HG02840 (cell line): ENCODE measurements at regions not wholly inside any gene's neighbourhood (a gene's known extent, or its start where the extent isn't known, plus 50 kb on each side); places are given as distances from the start of the nearest gene placed in this dataset.

Experiments used
- ATAC-seq: cut with Tn5 transposase; IDR thresholded peaks from one replicate; pipeline ENCODE4 v1.9.1; 2021; ENCODE audit warnings: mild to moderate bottlenecking, moderate library complexity, moderate number of reproducible peaks; ENCODE audit not compliant: unreplicated experiment, low FRiP score

DNA sequence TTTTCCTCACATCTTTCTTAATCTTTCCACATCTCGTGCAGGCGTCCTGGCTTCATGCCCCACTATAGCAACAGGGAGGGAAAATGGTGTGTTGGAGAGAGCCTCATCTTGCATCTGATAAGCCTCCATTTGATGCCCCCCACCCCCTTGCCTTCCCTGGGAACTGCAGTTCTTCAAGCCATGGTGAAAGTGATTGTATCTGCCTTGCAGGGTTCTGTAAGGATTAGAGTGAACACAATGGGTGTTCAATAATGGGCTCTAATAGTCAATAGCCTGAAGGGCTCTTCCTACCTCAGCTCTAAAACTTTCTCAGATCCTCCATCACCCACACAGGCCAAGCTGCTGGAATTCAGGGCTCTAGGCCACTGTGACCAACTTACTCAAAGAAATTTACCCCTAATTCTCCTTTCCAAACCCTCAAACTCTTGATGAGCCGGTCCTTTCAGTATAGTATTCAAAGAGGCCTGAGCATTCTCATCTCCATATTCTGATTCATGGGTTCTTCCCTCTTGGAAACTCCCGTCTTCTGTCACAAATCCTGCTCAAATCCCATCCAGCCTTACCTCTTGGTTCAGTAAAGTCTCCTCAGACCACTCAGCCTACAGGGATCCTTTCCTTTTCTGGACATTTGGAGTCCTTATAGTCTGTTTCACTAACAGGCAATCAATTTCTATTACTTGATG, 128.3 kb upstream of the TRIM2 start:
- ATAC-seq, result no peak

- no peak for ATAC-seq
Observed at GRCh38 chr4:153076861-153077260, 127.4 kb upstream of the TRIM2 start.

GRCh38 chr4:153079857-153080391, 124.3 kb upstream of the TRIM2 start:
- no peak for ATAC-seq

GRCh38 chr4:153081006-153081580, 123.2 kb upstream of the TRIM2 start:
- no peak for ATAC-seq

DNA sequence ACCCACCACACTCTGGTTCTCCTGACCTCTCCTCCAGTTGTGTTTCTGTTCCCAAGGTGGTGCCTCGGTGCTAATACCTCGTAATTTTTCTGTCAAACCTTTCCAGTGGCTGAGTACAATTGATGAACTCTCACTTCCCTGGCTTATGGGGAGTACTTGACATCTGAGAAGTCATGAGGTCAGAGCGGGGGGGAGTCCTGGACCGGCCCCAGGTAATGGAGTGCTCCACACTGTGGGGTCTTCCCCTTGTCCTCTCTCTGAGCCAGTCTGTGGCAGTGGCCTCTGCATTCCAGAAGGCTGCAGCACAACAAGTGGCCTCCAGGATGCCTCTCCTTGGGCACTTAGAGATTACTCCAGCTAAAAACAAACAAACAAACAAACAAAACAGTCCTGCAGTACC, 122.5 kb upstream of the TRIM2 start:
- no peak for ATAC-seq

DNA sequence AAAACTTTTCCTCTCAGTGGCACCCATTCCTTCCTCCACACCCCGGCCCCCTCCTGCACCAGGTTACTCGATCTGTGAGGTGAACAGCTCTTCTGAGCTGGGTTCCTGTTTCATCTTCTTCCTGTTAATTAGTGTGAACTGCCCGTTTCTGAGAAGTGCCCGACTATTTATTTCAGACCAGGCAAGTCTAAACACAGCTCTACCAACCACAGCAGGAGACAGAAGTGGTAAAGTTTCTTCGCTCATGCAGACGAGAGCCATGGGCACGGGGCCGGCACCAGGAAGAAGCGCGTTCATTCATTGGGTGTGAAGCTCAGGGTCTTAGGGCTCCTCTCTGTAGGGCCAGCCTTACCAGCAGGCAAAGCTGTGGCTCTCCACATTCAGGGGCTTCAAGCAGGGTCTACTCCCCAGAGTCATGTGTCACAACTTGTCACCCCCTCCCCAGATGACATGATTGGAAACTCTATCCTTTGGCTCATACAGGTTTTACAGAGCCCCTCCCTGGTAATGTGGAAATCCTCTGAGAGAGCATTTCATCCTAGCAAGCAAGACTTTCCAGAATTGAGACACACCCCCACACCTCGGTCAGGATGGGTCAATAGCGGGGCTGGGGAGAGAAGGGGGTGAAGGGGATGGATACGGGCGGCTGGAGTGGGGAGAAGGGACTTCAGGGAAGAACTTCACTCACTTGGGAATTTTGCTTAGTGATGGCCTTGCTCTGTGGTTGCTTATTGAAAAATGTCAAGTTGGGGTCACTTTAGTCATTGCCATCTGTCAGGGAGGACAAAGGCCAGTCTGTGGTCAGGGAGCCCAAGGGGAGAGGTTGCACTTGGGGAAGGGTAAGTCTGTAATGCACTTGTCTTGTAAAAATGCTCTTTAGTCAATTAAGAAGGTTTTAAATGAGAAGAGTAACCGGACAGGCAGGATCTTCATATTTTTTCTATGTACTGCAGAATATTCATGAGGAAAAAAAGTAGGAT, 121.6 kb upstream of the TRIM2 start:
- ATAC-seq, result no peak

- peak; percentile 66 for ATAC-seq
Observed at GRCh38 chr4:153083447-153083947, 120.7 kb upstream of the TRIM2 start.

DNA sequence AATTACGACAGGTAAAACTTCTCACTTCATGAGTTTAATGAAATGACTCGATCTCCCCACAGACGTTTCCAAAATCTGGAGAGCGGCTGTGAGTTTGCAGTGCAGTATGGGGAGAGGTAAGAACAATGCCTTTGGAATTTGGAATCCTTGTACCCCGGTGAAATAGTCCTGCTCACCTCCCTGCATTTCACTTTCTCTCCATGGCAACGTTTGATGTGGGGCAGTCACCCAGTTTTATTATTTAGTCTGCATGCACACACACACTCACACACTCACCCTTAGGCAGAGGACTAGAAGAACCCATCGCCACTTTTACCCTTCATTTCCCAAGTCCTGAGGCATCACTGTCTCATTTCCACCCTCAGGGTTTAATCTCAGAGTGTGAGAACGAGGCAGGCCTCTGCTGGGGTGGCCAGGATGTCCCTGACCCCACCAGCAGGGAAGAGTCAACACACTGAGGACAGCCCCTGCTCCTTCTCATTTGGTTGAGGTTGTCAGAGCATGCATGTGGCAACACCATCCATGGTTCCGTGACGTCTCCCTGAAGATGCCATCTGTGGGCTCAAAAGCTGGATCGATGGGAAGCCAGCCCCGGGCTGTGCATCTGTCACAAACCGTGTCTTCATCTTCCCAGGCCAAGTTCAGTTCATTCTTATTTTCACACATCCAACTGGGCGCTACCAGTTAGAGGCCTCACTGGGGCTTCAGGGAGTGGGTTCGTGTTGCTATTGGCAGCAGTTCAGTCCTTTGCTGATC, 119.8 kb upstream of the TRIM2 start:
- ATAC-seq, result no peak

DNA sequence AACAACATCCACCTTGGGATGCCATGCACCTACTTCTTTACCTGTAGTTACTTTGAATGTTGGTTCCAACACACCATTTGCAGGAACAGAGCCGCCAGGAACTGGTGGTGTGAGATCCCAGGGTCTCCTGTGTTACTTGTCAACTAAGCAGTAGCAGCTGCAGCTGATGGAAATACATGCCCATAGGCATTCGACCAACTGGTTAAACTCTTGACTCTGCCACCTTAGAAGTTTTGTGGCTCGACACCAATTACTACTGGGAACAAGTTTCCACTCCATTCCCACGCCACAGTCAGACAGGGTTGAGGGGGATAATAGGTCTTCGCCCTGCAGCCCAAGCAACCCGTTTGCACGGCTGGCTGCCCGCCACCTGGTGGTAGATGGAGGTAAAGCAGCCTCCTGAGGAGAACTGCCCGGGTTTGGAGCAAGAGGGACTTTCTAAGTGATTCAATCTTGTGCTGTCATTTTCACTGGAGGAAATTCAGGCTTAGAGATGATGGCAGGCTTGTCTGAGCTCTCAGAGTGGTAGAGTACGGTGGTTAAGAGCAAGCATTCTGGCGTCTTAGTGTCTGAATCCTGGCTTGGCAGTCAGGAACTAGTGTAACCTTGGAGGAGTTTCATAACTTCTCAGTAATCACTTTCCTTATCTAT, 119.1 kb upstream of the TRIM2 start:
- ATAC-seq, result no peak

DNA sequence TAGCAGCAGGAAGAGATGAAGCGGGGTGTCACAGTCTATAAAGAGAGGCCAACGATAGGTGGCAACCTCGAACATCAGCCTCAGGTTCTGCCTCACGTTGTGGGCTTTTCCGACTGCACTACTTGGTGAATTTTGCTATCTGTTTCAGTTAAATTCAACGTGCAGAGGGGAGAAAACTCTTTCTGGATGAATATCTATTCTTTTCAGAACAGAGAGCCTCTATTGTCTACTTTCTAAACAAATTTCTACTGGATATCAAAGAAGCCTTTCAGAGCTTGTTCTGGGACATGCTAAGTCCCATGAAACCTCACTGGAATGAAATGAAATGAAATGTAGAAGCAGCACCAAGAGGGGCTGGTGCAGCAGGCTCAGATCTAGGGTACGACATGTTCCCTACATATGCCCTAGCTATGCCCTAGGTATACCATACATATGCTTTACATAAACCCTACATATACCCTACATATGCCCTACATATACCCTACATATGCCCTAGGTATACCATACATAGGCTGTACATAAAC, 116.5 kb upstream of the TRIM2 start:
- ATAC-seq, result no peak

- no peak for ATAC-seq
Observed at GRCh38 chr4:153089742-153090141, 114.5 kb upstream of the TRIM2 start.

GRCh38 chr4:153090181-153090580, 114.1 kb upstream of the TRIM2 start:
- no peak for ATAC-seq

DNA sequence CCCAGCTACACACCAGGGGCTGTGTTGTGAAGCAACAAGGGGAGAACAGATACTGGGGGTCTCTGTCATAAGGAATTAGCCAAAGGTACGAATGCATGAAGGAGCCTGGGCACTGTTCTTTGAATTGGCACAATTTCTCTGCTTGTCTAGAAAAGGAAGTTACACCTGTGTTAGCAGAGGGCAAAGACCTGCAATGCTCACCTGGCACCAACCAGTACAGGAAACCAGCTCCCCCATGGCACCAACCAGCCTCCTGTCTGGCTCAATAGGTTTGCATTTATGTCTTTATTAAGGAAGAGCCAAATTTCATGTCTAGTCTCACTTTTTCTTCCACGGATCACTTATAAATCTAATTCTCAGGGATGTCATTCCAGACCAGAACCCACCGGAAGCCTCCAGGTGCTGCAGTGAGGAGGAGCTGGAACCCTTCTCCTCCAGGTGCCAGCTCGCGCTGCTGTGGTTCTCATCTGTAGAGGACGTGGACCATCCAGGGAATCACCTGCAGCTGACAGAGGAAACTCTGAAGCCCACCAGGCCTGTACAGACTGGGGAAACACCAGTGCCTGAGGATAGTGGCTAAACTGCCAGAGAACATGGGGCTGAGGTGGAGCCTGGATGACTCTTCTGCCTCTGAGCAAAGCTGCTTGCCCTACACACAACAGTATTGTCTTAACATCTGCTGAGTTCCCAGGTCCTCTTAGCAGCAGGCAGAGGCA, 113.4 kb upstream of the TRIM2 start:
- ATAC-seq, result no peak

DNA sequence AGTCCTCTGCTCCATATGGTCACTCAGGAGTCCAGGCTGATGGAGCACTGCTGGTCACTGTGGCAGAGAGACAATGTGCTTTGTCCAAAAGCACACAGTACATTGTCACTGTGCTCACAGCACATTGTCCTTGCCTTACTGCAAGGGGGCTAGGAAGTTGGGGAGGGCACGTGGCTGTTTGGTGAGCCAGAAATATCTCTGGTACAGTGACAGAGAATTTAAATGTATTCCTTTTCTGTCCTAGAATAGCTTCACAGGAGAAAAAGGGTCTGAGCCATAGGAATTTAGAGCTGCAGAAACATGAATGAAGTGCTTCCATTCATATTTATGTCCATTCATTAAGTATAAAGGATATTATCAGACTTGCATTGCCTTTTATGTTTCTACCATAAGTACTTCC, 110.8 kb upstream of the TRIM2 start:
- ATAC-seq, result no peak

GRCh38 chr4:153093802-153094201, 110.4 kb upstream of the TRIM2 start:
- ATAC-seq, result no peak

GRCh38 chr4:153094435-153094834, 109.8 kb upstream of the TRIM2 start:
- no peak for ATAC-seq

GRCh38 chr4:153095448-153096204, 108.6 kb upstream of the TRIM2 start:
- ATAC-seq, result no peak

DNA sequence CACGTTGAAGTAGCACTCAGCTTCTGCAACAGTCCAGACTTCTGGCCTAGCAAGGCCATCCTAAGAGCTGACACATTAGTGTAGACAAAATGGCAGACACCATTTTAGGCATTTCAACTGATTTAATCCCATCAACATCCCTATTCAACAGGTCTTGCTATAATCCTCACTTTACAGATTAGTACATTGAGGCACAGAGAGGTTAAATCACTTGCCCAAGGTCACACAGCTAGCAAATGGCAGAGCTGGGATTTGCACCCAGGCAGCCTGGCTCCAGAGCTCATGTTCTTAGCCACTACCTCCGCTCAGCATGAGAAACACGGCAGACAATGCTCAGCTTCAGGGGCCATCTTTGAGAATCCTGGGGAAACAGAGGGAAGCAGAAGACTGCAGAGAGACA, 107.9 kb upstream of the TRIM2 start:
- no peak for ATAC-seq
